ENCODE measurements at regions not wholly inside any gene's neighbourhood (a gene's known extent, or its start where the extent isn't known, plus 50 kb on each side); places are given as distances from the start of the nearest gene placed in this dataset.
"Not testable (repeated sequence)": the region's sequence is repeated elsewhere in the genome, so short reads cannot be mapped to it uniquely, and the experiment has no call there.

DNA sequence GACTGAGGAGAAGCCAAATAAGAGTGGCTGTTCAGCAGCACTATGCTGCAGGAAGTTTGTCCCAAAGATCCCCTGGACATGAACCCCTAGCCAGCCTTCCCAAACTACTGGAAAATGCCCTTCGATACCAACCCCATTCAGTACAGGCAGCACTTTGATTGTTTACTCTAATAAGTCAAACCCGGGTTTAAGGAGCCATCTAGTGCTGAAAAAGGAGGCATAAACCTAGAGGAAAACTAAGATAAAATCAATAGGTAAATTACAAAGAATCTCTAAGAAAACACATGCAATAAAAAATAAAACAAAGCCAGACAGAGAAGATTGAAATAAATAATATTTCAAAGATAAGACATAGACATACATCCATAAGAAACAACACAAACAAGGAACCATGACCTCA, 771.6 kb downstream of the RPS29 start:
- DNase-seq = no peak

DNA sequence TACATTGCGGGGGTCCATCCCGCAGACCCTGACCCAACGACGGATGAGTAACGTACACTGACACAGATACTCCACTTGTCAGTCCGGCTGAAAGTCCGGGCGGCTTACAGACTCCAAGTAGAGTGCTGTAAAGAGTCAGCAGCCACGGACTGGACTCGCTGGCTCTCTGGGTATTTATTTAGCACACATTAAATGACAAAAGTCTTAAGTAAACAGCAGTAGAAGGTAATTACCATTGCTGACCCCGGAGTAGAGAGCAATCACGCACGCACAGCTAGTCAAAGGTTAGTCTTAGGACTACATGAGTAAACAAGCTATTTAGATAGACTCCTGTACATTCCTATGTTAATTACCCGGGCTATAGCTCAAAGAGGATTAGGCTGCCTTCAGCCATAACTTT, 780.9 kb downstream of the RPS29 start:
- DNase-seq = no peak

DNA sequence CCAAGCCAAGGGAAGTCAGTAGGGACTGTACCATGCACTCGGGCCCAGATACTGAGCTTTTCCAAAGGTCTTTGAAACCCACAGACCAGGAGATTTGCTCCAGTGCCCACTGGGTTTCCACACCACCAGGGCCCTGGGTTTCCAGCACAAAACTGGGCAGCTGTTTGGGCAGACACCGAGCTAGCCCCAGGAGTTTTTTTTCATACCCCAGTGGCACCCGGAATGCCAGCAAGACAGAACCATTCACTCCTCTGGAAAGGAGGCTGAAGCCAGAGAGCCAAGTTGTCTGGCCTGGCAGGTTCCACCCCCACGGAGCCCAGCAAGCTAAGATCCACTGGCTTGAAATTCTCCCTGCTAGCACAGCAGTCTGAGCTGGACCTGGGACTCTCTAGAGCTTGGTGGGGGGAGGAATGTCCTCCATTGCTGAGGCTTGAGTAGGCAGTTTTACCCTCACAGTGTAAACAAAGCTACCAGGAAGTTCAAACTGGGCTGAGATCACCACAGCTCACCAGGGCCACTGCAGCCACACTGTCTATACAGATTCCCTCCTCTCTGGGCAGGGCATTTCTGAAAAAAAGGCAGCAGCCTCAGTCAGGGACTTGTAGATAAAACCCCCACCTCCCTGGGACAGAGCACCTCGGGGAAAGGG, 793.7 kb downstream of the RPS29 start:
- DNase-seq = no peak

DNA sequence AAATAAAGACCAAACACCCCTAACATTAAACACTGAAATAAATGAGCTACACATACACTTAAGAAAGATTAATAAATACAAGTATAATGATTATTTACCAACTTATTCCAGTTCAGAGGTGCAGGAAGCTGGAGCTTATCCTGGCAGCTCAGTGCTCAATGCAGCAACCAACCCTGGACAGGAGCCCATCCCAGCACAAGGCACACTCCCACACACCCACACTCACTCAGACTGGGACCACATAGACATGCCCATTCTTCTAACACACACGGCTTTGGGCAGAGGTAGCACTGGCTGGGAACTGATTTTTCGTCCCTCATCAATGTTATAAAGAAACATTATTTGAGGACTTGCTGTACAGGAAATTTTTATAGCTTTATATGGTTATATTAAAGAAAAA, 797.4 kb downstream of the RPS29 start:
- no peak for DNase-seq

DNA sequence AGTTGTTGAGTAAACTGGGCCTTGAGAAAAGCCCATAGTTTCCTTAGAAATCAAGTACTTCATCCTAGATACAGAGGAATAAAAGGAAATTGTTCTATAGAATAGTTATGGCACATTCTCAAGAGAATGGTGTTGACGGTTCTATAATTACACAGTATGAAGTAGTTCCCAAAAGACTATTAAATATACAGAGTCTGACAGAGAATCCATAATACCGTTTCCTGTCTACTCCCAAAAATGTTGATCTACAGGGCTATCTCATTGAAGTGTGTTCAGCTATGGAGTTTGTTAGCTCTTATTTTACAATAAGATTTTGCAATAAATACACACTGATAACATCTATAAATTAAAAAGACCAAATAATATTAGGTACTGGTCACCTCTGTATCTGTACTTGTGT, 799.7 kb downstream of the RPS29 start:
- no peak for DNase-seq

DNA sequence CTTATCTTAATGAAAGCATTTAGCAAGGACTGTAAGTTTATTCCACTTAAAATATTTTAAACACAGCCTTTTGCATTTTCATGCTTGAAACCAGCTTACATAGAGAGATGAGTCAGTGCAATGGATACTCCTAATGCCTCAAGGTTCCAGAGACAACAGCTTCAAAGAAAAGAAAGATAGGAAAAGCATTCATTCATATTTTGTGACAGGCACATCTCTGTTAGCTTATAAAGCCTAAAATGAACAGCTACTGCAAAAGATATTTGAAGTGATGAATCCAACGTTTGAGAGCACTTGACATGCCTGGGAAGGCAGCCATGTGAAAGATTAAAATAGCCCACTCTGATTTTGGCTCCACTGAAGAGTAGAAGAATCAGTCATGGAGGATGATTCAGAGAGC, 814.5 kb downstream of the RPS29 start:
- no peak for DNase-seq

DNA sequence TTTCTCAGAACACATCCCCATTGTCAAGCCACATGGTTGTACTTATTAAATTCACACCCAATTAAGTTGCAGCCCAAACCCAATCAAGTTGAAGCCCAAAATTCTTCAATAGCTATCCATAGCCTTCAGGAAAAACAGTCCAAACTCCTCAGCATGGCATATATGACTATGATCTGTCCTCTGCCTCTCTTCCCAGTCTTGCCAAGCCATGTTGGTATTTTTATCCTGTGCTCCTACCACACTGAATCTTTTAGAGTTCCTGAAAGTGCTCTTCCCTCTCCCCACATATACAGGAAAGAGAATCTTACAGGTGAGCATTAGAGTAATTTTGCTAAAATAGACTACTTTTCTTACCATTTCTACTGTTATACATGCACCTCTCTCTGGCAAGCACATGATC, 834.9 kb downstream of the RPS29 start:
- no peak for DNase-seq

DNA sequence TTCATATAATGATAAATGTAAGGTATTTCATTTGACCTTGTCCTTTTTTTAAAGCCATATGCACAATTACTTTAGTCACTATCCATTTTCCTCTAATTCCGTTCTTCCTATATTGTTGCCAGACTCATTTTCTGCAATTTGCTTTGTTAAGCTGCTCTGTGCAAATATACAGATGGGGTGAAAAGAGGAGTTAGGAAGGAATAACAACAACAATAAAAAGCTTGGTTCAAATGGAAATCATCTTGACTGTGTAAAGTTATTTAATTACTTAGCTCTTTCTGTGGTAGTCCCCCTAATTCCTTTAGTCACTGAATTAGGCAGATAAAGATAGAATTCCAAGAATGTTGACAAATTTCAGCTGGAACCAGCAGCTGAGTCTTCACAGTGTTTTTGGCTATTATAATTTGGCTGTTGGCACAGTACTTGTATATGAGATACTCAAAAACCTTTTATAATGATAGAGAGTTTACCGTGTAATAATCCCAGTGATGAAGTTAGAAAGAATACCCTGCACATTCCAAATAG, 838.0 kb downstream of the RPS29 start:
- DNase-seq = no peak

DNA sequence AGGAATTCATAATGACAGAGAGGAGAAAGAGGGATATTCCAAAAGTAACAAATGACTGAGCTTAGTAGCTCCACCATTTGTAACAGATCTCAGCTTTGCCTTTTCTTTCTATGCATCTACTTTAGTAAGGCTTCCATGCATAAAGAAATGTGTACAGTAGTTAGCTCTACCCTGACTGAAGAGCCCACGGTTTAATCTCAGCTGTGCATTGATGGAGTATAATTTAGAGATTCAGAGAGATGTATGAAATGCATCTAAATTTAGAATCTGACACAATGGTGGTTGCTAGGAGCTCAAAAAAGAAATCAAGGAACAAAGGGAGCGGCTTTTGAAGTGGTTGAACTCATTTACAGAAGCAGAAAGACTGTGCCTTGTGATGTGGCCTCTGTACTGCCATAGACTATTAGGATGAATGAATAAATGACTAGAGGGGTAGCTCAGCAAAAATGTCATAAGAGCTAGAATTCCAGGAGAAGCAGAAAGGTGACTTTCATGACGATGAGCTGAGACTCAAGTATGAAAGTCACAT, 838.6 kb downstream of the RPS29 start:
- no peak for DNase-seq

DNA sequence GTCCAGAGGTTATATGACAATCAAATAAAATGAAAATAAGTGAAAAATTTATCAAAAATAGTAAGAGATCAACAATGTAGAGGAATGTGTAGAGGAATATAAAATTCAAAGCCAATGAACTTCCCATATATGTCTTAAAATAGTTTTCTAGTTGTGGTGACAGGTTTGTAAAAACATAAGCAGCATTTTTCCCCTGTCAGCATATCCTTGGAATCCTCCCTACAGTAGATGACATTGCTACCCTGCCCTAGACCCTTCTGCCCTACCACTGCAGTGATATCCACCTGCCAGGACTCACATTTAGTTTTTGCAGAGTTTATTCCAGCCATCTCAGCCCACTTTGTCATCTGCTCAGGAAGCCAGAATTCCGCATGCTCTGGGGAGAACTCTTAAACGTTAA, 842.0 kb downstream of the RPS29 start:
- DNase-seq = no peak

DNA sequence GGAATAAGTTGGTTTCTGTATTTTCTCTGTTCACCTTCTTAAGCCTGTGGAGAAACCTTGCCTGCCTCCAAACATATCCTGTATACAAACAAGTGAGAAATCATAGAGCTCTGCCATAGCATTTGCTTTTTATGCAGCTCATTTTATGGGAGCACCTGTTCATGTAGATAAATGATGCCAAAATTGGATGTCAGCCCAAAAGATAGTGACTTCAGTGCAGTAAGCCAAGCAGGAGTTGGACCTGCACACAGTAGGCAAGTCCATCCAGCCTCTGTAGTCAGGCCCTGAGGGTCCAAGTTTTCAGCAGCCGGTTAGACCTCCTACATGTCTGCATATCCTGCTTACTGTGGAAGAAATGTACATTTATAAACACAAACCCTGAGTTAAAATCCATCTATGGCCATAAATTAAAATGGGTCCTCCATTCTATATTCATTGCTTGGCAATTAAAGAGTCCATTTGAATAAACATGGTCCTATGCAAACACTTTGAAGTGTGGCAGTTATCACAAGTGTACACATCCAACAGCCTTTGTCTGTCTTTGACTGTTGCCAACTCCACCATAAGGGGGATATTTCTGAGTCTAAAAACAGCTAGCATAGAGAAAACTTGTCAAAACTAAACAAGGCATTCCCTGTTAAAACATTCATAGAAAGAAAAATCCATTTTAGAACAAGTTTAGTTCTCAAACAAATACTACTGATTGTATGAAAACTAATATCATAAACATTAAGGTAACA, 847.8 kb downstream of the RPS29 start:
- no peak for DNase-seq

DNA sequence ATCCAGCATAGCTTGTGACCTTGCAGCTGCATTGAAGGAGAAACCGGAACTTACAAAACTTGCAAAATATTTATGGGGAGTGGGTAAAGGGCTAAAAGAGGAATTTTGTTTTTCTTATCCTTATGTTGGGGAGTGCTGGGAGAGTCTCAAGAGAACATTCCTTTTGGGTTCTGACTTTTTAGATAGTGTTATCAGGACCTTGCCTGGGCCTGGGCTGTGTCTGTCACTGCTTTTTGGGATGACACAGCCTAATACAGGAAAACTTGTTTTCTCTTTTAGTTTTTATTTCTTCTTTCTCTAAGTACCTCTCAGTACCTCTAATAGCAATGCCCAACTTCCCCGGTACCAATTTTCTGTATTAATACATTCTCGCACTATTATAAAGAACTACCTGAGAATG, 850.6 kb downstream of the RPS29 start:
- DNase-seq = no peak

DNA sequence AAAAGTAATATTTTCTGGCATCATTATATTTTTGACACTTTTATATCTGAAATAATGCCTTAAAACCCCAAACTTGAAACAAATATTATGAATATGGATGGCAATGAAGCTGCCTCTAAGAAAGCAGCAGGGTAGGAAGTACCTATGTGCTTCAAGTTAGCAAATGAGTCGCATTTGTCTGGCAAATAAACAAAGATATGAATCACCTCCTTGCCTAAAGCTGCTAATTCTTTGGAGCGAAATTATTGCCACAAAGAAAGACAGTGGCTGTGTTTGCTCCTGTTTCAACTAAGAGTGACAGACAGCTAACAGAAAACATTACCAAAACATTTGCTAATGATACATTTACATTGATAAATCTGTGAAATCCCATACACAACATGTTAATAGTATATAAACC, 854.9 kb downstream of the RPS29 start:
- DNase-seq = no peak

DNA sequence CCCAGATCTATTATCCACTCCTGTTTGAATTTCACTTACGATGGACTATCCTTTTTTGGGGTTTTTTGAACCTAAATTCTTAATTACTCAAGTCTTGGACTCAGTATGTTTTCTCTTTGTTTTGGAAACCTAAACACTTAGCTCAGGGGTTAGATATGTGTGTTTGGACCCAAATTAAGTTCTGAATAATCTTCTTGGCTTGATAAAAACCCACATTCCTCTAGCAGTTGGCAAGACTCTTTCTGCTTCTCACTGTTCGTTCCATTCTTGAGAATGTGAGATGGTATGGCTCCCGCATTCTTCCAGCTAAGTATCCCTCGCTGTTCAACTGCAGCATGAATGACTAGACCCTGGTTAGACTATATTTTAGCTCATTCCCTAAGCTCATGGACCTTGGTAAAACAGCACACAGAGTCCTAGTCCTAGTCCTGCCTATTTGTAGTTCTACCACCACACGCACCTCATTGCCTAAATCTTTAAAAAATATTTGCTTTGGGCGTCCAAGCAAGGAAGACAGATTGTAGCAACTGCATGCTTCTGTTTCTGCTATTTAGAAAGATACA, 860.0 kb downstream of the RPS29 start:
- DNase-seq = no peak

DNA sequence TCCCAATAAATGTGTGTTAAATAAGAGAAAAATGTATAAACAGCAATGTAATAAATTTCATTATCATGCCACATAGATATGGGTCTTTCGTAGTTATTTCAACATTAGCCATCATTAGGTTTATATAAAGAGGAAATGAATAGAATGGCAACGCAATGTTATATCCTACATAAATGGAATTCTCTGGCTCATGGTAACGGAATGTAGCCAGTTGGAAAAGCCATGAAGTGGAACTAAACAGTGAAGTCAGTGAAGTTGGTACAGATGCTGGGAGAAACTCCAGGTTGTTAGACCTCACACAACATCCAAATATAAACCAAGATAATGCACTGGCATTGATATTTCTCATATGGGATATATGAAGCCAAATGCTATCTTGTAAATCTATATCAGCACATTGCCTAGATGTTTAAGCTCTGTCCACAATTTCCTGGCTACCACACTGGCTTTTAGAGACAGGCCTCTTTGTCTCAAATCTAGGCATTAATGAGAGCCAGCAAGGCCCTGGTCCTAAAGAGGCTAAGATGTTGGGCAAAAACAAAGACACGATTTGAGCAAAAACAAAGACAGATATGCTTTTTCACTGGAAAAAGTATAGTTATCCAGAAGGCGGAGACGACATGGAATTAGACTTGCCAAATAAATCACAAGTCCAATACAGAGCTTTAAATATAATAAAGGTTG, 861.0 kb downstream of the RPS29 start:
- no peak for DNase-seq

DNA sequence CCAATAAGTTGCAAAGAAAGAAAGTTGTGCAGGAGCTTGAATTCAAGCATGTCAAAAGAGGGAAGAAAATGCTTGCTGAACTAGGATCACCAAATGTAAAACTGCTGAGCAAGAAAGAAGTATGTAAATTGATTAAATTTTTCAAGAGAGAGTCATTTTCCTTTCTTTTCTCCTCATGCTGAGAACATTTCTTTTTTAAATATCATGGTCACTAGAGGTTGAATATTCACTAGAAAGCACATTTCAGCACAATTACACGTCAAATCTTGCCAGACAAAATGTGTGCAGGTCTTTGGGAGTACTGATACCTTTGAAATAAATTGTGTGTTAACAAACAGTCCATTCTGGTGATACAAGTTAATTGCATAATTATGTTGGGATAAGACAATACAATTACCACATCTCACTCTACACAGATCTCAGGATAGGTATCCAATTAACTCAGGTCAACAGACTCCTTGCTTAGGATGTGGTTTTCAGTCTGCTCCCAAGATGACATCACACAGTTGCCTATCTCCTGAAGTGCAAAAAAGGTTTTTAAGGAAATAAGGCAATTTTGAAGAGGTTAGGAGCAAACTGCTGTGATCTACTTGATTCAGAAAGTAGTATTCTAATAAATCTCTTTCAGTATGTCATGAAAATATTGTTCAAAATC, 862.2 kb downstream of the RPS29 start:
- no peak for DNase-seq

DNA sequence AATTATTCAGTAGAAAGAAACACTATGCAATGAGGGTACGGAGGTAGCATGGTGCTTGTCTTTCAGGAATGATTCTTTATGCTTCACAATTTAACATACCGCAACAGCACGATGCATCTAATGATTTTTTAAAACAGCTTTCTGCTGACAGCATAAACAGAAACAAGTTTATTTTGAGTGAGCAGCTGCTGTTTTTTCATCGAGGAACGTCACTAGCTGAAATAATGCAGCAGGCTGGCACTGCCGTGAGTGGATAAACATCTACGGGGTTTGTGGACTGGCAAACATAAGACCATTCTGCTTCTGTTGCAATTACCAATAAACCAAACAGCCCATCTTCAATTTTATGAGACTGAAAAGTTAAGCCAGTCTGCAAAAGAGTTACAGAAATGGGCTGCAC, 871.8 kb downstream of the RPS29 start:
- DNase-seq = no peak

DNA sequence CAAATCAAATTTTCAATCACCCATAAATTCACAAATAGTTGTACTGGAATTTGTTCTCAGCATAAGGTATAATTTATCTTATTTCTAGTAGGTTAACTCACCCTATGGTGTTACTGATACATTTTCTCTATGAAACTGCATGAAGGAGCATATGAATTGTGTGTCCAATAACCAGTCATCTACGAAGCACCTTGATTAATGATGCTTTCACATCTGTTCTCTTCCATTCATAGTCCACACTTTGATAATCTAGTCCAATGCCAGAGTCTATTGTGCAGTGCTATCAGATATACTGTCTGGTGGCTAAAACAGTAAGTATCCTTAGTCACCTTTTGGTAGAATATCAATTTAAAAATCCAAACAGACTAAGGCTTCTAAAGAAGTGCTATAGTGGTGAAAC, 876.0 kb downstream of the RPS29 start:
- DNase-seq = no peak

DNA sequence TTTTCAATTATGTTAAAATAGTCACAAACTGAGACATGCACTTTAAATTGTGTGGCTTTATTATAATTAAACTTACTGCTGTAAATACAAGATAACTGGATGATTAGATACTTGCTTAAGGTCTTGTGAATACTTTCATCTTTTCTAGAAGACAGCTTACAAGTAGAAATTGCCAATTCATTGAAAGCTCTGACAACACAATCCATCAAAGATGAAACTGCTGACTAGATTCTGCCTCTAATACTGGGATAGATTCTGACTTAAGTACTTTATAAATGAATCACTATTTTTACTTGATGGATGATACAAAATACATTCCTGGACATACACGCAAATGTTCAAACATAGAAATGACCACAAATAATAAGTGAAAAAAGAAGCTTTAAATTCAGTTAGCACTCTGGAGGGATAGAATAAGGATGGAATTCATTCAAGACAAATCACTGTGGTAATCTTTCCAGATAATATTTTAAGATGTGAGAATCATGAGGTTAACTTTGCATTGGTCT, 876.8 kb downstream of the RPS29 start:
- DNase-seq = no peak

DNA sequence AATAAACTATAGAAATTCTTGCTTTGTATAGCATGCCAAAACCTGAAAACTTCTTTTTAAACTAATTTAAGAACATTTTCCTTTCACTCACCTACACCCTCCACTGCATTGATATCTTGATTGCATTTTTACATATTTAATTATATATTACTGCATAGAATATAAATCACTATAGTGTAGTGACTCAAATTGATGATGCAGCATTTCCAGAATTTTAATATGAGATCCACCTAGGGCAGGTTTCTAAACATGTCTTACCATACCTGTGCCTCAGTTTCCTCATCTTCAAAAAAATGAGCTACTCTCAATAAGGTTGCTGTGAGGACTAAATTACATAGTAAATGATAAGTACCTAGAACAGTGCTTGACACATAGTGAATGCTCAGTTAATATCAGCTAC, 881.5 kb downstream of the RPS29 start:
- no peak for DNase-seq

DNA sequence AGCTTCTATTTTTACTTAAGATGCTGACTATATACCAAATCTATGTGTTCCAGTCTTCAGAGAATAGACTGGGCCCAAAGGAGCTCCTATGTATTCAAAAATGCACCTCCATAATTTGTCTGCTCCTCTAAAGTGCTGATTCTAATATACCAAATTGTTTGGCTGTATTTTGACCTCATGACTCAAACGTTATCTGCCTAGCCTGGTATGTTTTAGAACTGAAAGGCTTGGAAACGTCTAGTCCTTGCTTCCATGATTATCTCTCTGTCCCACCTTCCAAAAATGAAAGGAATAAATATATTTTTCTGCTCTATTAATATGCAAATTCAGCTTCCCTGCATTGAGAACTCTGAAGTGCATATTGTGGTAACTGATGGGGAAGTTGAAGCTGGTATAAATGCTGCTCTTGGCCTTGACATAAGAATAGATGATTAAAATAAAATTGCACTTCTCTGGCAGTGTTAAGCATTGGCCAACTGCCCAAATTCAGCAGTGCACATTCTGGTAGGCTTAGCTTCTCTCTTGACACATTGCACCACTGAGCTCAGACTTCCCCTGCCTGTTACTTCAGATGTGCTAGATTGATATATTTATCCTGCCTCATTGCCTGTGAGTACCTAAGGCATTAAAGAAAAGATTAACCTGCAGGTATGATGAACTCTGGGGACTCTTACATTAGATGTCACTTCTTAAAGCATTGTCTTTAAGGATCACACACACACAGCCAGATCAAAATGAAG, 882.3 kb downstream of the RPS29 start:
- no peak for DNase-seq

DNA sequence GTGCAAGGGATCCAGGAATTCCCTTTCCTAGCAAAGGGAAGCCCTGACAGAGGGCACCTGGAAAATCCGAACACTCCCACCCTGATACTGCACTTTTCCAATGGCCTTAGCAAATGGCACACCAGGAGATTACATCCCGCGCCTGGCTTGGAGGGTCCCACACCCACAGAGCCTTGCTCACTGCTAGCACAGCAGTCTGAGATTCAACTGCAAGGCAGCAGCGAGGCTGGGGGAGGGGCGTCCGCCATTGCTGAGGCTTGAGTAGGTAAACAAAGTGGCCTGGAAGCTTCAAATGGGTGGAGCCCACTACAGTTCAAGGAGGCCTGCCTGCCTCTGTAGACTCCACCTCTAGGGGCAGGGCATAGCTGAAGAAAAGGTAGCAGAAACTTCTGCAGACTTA, 888.8 kb downstream of the RPS29 start:
- not testable (repeated sequence) for DNase-seq

Measured in stimulated activated CD8-positive, alpha-beta memory T cell treated with anti-CD3 and anti-CD28 coated beads, Interleukin-4, amount 100 ng/mL, for 48 hours (primary cell).